CD14-positive monocyte (primary cell): ENCODE measurements at regions not wholly inside any gene's neighbourhood (a gene's known extent, or its start where the extent isn't known, plus 50 kb on each side); places are given as distances from the start of the nearest gene placed in this dataset.

Source experiments
- DNase-seq, 3 donors: peaks; one replicate each; pipeline ENCODE4 v3.0.0-alpha.2; 2011 to 2022
- H2AFZ ChIP-seq: 2 replicates; pipeline ENCODE4 v1.6.0; 2012; ENCODE audit warnings: mild to moderate bottlenecking, low read depth, low read length, inconsistent platforms; ENCODE audit not compliant: insufficient read depth, poor library complexity, severe bottlenecking
- H3K27ac ChIP-seq, 2 donors: 1 replicate in 1 of 2; 2 replicates in 1 of 2; pipeline ENCODE4 v1.5.1; 2012 to 2013; ENCODE audit warnings: low read length in 2 of 2, control low read depth in 1 of 2, inconsistent platforms in 1 of 2, low read depth in 1 of 2, mild to moderate bottlenecking in 1 of 2
- H3K27me3 ChIP-seq, 2 donors: one replicate each; pipeline versions ENCODE4 v1.6.0 to v1.6.1; 2011 to 2013; ENCODE audit warnings: low read length in 2 of 2; ENCODE audit not compliant: control insufficient read depth in 2 of 2, insufficient read depth in 2 of 2
- H3K36me3 ChIP-seq, 2 donors: replicated peaks in 1 of 2; 1 replicate in 1 of 2; 2 replicates in 1 of 2; pipeline versions ENCODE4 v1.5.1 to v1.6.1; 2012 to 2013; ENCODE audit warnings: low read length in 2 of 2, control low read depth in 1 of 2, inconsistent platforms in 1 of 2, mild to moderate bottlenecking in 1 of 2; ENCODE audit not compliant: insufficient read depth in 2 of 2, control insufficient read depth in 1 of 2
- H3K4me1 ChIP-seq, 2 donors: 1 replicate in 1 of 2; 2 replicates in 1 of 2; pipeline versions ENCODE4 v1.5.1 to v1.6.1; 2012 to 2013; ENCODE audit warnings: low read length in 2 of 2, control low read depth in 1 of 2, inconsistent platforms in 1 of 2, mild to moderate bottlenecking in 1 of 2, moderate library complexity in 1 of 2; ENCODE audit not compliant: insufficient read depth in 2 of 2, control insufficient read depth in 1 of 2
- H3K4me2 ChIP-seq: replicated peaks from 2 replicates; pipeline ENCODE3; 2012; ENCODE audit warnings: low read length, moderate library complexity, mild to moderate bottlenecking; ENCODE audit not compliant: poor library complexity, severe bottlenecking; ENCODE audit errors: extremely low read depth
- H3K4me3 ChIP-seq, 3 experiments: fragments of 200-600 bp in 1 of 3; sonication (generic) in 1 of 3; replicated peaks in 1 of 3; 1 replicate in 2 of 3; 2 replicates in 1 of 3; pipeline ENCODE4 v1.5.1; 2011 to 2013; ENCODE audit warnings: low read length in 3 of 3, mild to moderate bottlenecking in 3 of 3, control low read depth in 2 of 3, low read depth in 2 of 3, inconsistent platforms in 1 of 3, moderate library complexity in 1 of 3
- H3K79me2 ChIP-seq: 2 replicates; pipeline ENCODE4 v1.6.0; 2012; ENCODE audit warnings: mild to moderate bottlenecking, control low read depth, inconsistent platforms, low read length, moderate library complexity; ENCODE audit not compliant: insufficient read depth
- H3K9ac ChIP-seq: 2 replicates; pipeline ENCODE4 v1.6.0; 2017; ENCODE audit warnings: low read length, mild to moderate bottlenecking; ENCODE audit not compliant: insufficient read depth, poor library complexity, severe bottlenecking
- H3K9me3 ChIP-seq, 2 donors: replicated peaks in 1 of 2; 1 replicate in 1 of 2; 2 replicates in 1 of 2; pipeline versions ENCODE4 v1.5.1 to v1.6.1; 2012 to 2013; ENCODE audit warnings: low read length in 2 of 2, control low read depth in 1 of 2; ENCODE audit not compliant: control insufficient read depth in 1 of 2, insufficient read depth in 1 of 2
- H4K20me1 ChIP-seq: 2 replicates; pipeline ENCODE4 v1.6.0; 2012; ENCODE audit warnings: mild to moderate bottlenecking, low read length, control low read depth, moderate library complexity; ENCODE audit not compliant: insufficient read depth
- H3K27ac Mint-ChIP-seq, 7 donors: one replicate each; pipeline ENCODE4 v1.8.0; 2020; ENCODE audit warnings: mild to moderate bottlenecking in 7 of 7, mixed read lengths in 7 of 7, moderate library complexity in 6 of 7, inconsistent platforms in 2 of 7
- H3K27me3 Mint-ChIP-seq, 3 donors: one replicate each; pipeline ENCODE4 v1.8.0; 2021 to 2022; ENCODE audit warnings: low read depth in 3 of 3, mild to moderate bottlenecking in 3 of 3, mixed read lengths in 3 of 3, moderate library complexity in 3 of 3, inconsistent platforms in 1 of 3
- H3K36me3 Mint-ChIP-seq, 2 donors: one replicate each; pipeline ENCODE4 v1.8.0; 2020; ENCODE audit warnings: mixed read lengths in 2 of 2, inconsistent platforms in 1 of 2, mild to moderate bottlenecking in 1 of 2
- H3K4me1 Mint-ChIP-seq: one replicate; pipeline ENCODE4 v1.8.0; 2020; ENCODE audit warnings: mild to moderate bottlenecking, mixed read lengths
- H3K4me3 Mint-ChIP-seq, 2 donors: one replicate each; pipeline ENCODE4 v1.8.0; 2020; ENCODE audit warnings: mild to moderate bottlenecking in 2 of 2, mixed read lengths in 2 of 2, moderate library complexity in 1 of 2
- H3K9me3 Mint-ChIP-seq, 7 donors: one replicate each; pipeline ENCODE4 v1.8.0; 2020 to 2022; ENCODE audit warnings: mixed read lengths in 7 of 7, mild to moderate bottlenecking in 6 of 7, moderate library complexity in 6 of 7, inconsistent platforms in 2 of 7
- CTCF ChIP-seq: fragments of 200-600 bp; IDR thresholded peaks from one replicate; pipeline ENCODE4 v1.8.0; 2022; ENCODE audit warnings: antibody characterized with exemption, mild to moderate bottlenecking
- WGBS: methylation state at CpG from one replicate; pipeline ENCODE4 v1.1.5; 2013; ENCODE audit warnings: missing lambda C conversion rate; ENCODE audit not compliant: insufficient coverage; 5-methylcytosine and 5-hydroxymethylcytosine counted together
- intact Hi-C, 2 donors: fragments of 100-400 bp; cut with micrococcal nuclease; formaldehyde crosslinking; loops; one replicate each; pipeline versions ENCODE4 v1.15.0 to v1.15.1; 2023

- no peaks in the 10 kb centered on the region for H3K4me1 ChIP-seq
- no peak for TF ChIP-seq CTCF
- no peaks in the 10 kb centered on the region for H4K20me1 ChIP-seq
- no peak overlapping the region for H3K4me3 ChIP-seq
- H3K27me3 ChIP-seq: no peaks in the 10 kb centered on the region
- peaks cover 0 to 7% (median 0%) of the 10 kb centered on the region in 7 donors for H3K9me3 Mint-ChIP-seq
- no peaks in the 10 kb centered on the region for H3K79me2 ChIP-seq
- H3K4me1 Mint-ChIP-seq: no peaks in the 10 kb centered on the region
- intact Hi-C loops: no loop called here
- H3K36me3 Mint-ChIP-seq: no peaks in the 10 kb centered on the region
- no peak overlapping the region for H3K4me3 Mint-ChIP-seq
- no peak overlapping the region for H3K9ac ChIP-seq
- H3K4me2 ChIP-seq: no peak overlapping the region
- H3K27ac ChIP-seq: no peak overlapping the region
- no CpG with 5 or more reads among the region's 1 CpG for WGBS
- no peak overlapping the region for H2AFZ ChIP-seq
- peaks cover 0 to 6% of the 10 kb centered on the region in 2 donors for H3K9me3 ChIP-seq
- H3K27ac Mint-ChIP-seq: no peak overlapping the region
- no peaks in the 10 kb centered on the region for H3K36me3 ChIP-seq
- DNase-seq: no peak
- H3K27me3 Mint-ChIP-seq: no peaks in the 10 kb centered on the region
These were observed 200.6 kb upstream of the ROBO1 start for GRCh38 chr3:79968418-79968817.

- no peak overlapping the region for H3K4me3 ChIP-seq
- no peak for DNase-seq
- H3K4me2 ChIP-seq: no peak overlapping the region
- no peaks in the 10 kb centered on the region for H3K27me3 ChIP-seq
- H3K36me3 Mint-ChIP-seq: no peaks in the 10 kb centered on the region
- no peak overlapping the region for H3K9ac ChIP-seq
- H3K36me3 ChIP-seq: no peaks in the 10 kb centered on the region
- H2AFZ ChIP-seq: no peak overlapping the region
- no CpG with 5 or more reads among the region's 3 CpGs for WGBS
- no peak overlapping the region for H3K27ac Mint-ChIP-seq
- TF ChIP-seq CTCF: no peak
- H4K20me1 ChIP-seq: no peaks in the 10 kb centered on the region
- no peaks in the 10 kb centered on the region for H3K4me1 Mint-ChIP-seq
- H3K4me3 Mint-ChIP-seq: no peak overlapping the region
- H3K27ac ChIP-seq: no peak overlapping the region
- no peaks in the 10 kb centered on the region for H3K4me1 ChIP-seq
- peaks cover 0 to 3% of the 10 kb centered on the region in 2 donors for H3K9me3 ChIP-seq
- no peaks in the 10 kb centered on the region for H3K27me3 Mint-ChIP-seq
- intact Hi-C loops: no loop called here
- H3K9me3 Mint-ChIP-seq: peaks cover 0 to 6% (median 0%) of the 10 kb centered on the region in 7 donors
- H3K79me2 ChIP-seq: no peaks in the 10 kb centered on the region
These were observed 192.8 kb upstream of the ROBO1 start for GRCh38 chr3:79960594-79960993.
